Left lung (tissue), 4 donors: ENCODE measurements at regions not wholly inside any gene's neighbourhood (a gene's known extent, or its start where the extent isn't known, plus 50 kb on each side); places are given as distances from the start of the nearest gene placed in this dataset.
"Not testable (repeated sequence)": the region's sequence is repeated elsewhere in the genome, so short reads cannot be mapped to it uniquely, and the experiment has no call there.

Experiments
- ATAC-seq: fragments of 200-7000 bp; cut with Tn5 transposase; one replicate; pipeline ENCODE4 v1.9.1; 2020; ENCODE audit warnings: moderate library complexity
- DNase-seq, 4 donors: peaks; one replicate each; pipeline ENCODE4 v3.0.0-alpha.2; 2013 to 2020
- H3K27ac ChIP-seq, 2 donors: fragments of 200-600 bp; sonication (generic) in 1 of 2; one replicate each; pipeline versions ENCODE4 v1.5.0 to v1.8.0; 2020 to 2021
- H3K27me3 ChIP-seq, 2 donors: fragments of 200-600 bp; sonication (generic) in 1 of 2; one replicate each; pipeline versions ENCODE4 v1.5.0 to v1.8.0; 2020 to 2021
- H3K36me3 ChIP-seq, 2 donors: fragments of 200-600 bp; sonication (generic) in 1 of 2; one replicate each; pipeline versions ENCODE4 v1.5.0 to v1.8.0; 2020 to 2021
- H3K4me1 ChIP-seq, 2 donors: fragments of 200-600 bp; one replicate each; pipeline ENCODE4 v1.8.0; 2021
- H3K4me3 ChIP-seq, 2 donors: fragments of 200-600 bp; sonication (generic) in 1 of 2; one replicate each; pipeline versions ENCODE4 v1.5.0 to v1.8.0; 2020 to 2021; ENCODE audit warnings: mild to moderate bottlenecking in 1 of 2
- H3K9me3 ChIP-seq, 2 donors: fragments of 200-600 bp; sonication (generic) in 1 of 2; one replicate each; pipeline versions ENCODE4 v1.5.0 to v1.8.0; 2020 to 2021
- CTCF ChIP-seq, 2 donors: fragments of 200-600 bp; sonication (generic) in 1 of 2; IDR thresholded peaks; one replicate each; pipeline versions ENCODE4 v1.5.0 to v1.8.0; 2021; ENCODE audit warnings: antibody characterized with exemption in 2 of 2
- intact Hi-C, 2 donors: fragments of 100-400 bp; cut with DNase I; formaldehyde crosslinking; loops; one replicate each; pipeline versions ENCODE4 v1.11.2 to v1.14.2; 2022
- donor health status: DM: no; HTN: yes; CAD: no.
- donor health status: DM: no; HTN: no; CAD: no.

- no peaks in the 10 kb centered on the region for H3K4me1 ChIP-seq
- ATAC-seq (no peak), DNase-seq (no peak)
- no peak overlapping the region for H3K4me3 ChIP-seq
- no peak overlapping the region for H3K27ac ChIP-seq
- peaks cover 0 to 22% of the 10 kb centered on the region in 2 donors for H3K9me3 ChIP-seq
- intact Hi-C loops, result no loop called here
- no peak for TF ChIP-seq CTCF (IDR thresholded peaks at IDR 0.05)
- no peaks in the 10 kb centered on the region for H3K27me3 ChIP-seq
- H3K36me3 ChIP-seq, result no peaks in the 10 kb centered on the region
These were observed 1018.8 kb upstream of the HS3ST1 start for GRCh38 chr4:12447451-12447850.

- H3K27ac ChIP-seq, result no peak overlapping the region
- intact Hi-C loops, result no loop called here
These were observed 1018.0 kb upstream of the HS3ST1 start for GRCh38 chr4:12446657-12447185.

GRCh38 chr4:12446256-12446655, 1017.6 kb upstream of the HS3ST1 start:
- Histone ChIP-seq H3K9me3 (peaks cover 0 to 18% of the 10 kb centered on the region in 2 donors), H3K36me3 (no peaks in the 10 kb centered on the region), H3K4me1 (no peaks in the 10 kb centered on the region), H3K4me3 (no peak overlapping the region), H3K27me3 (no peaks in the 10 kb centered on the region), H3K27ac (no peak overlapping the region)
- no peak for TF ChIP-seq CTCF (IDR thresholded peaks at IDR 0.05)
- intact Hi-C loops, result no loop called here
- ATAC-seq (no peak), DNase-seq (peak in 2 of 4 donors; percentile 28)

More at GRCh38 chr4:12446657-12447185, 1018.0 kb upstream of the HS3ST1 start:
- ATAC-seq (no peak), DNase-seq (peak in 2 of 4 donors; percentile 28 to 33)
- Histone ChIP-seq H3K27me3 (no peaks in the 10 kb centered on the region), H3K9me3 (peaks cover 0 to 21% of the 10 kb centered on the region in 2 donors), H3K4me3 (no peak overlapping the region), H3K36me3 (no peaks in the 10 kb centered on the region), H3K4me1 (no peaks in the 10 kb centered on the region)
- TF ChIP-seq CTCF (IDR thresholded peaks at IDR 0.05), result no peak

- no peak for TF ChIP-seq CTCF (IDR thresholded peaks at IDR 0.05)
- H3K27me3 ChIP-seq, result no peaks in the 10 kb centered on the region
- ATAC-seq (no peak), DNase-seq (peak in 1 of 4 donors; percentile 11)
- no peaks in the 10 kb centered on the region for H3K4me1 ChIP-seq
- H3K36me3 ChIP-seq, result no peaks in the 10 kb centered on the region
- H3K27ac ChIP-seq, result no peak overlapping the region
- no peak overlapping the region for H3K4me3 ChIP-seq
- H3K9me3 ChIP-seq, result peaks cover 0 to 13% of the 10 kb centered on the region in 2 donors
- intact Hi-C loops, result no loop called here
These were observed 1017.1 kb upstream of the HS3ST1 start for GRCh38 chr4:12445711-12446235.

- no peak for ATAC-seq
- H3K27ac ChIP-seq, result no peak overlapping the region
- H3K4me1 ChIP-seq, result no peaks in the 10 kb centered on the region
- H3K9me3 ChIP-seq, result no peaks in the 10 kb centered on the region
- H3K27me3 ChIP-seq, result no peaks in the 10 kb centered on the region
- H3K36me3 ChIP-seq, result no peaks in the 10 kb centered on the region
- TF ChIP-seq CTCF (IDR thresholded peaks at IDR 0.05), result no peak
- intact Hi-C loops, result no loop called here
- DNase-seq, result no peak
- H3K4me3 ChIP-seq, result no peak overlapping the region
These were observed 1011.1 kb upstream of the HS3ST1 start for GRCh38 chr4:12439633-12440305.

GRCh38 chr4:12431259-12431658, 1002.6 kb upstream of the HS3ST1 start:
- H3K4me1 ChIP-seq, H3K27ac ChIP-seq, intact Hi-C loops, DNase-seq, H3K27me3 ChIP-seq, H3K36me3 ChIP-seq, H3K9me3 ChIP-seq, H3K4me3 ChIP-seq, ATAC-seq: not testable (repeated sequence)
